ENCODE measurements at regions not wholly inside any gene's neighbourhood (a gene's known extent, or its start where the extent isn't known, plus 50 kb on each side); places are given as distances from the start of the nearest gene placed in this dataset.

- Histone ChIP-seq H3K36me3 (ENCODE audit: control insufficient read depth in 2 of 2, extremely low read depth in 1 of 2, insufficient read depth in 2 of 2, low read length in 2 of 2) (no peaks in the 10 kb centered on the region), H3K4me3 (ENCODE audit: control insufficient read depth in 2 of 3, extremely low read depth in 1 of 3, insufficient read depth in 2 of 3, low read depth in 1 of 3, low read length in 3 of 3) (no peak overlapping the region), H3K79me2 (ENCODE audit: control insufficient read depth, insufficient read depth, low read length) (no peaks in the 10 kb centered on the region), H3K4me2 (ENCODE audit: control insufficient read depth, extremely low read depth, insufficient read depth, low read depth, low read length) (no peak overlapping the region), H3K9me3 (ENCODE audit: control insufficient read depth, low read depth, low read length) (no peaks in the 10 kb centered on the region), H3K27ac (ENCODE audit: control insufficient read depth, insufficient read depth, low read length) (no peak overlapping the region), H3K9me1 (ENCODE audit: control insufficient read depth, extremely low read depth, insufficient read depth, low read length) (no peaks in the 10 kb centered on the region), H2AFZ (ENCODE audit: control insufficient read depth, low read length) (no peak overlapping the region), H4K20me1 (ENCODE audit: control insufficient read depth, extremely low read depth, insufficient read depth, low read length) (no peaks in the 10 kb centered on the region), H3K4me1 (ENCODE audit: control insufficient read depth, extremely low read depth, insufficient read depth, low read length) (peaks cover 13% of the 10 kb centered on the region), H3K9ac (ENCODE audit: control insufficient read depth, extremely low read depth, insufficient read depth, low read length) (no peak overlapping the region), H3K27me3 (ENCODE audit: control insufficient read depth, extremely low read depth, insufficient read depth, low read length) (peaks cover 7% of the 10 kb centered on the region)
- dilution Hi-C loops (cut with MboI; ENCODE audit: extremely low pct_ligation_motif_present, low sequenced_read_pairs): no loop called here
- no peak for FAIRE-seq
- TF ChIP-seq CTCF (optimal IDR thresholded peaks at IDR 0.05 in 1 of 3, IDR thresholded peaks at IDR 0.05 in 1 of 3, conservative IDR thresholded peaks at IDR 0.05 in 1 of 3; ENCODE audit: extremely low read depth in 1 of 3, insufficient read depth in 2 of 3, low read length in 3 of 3): no peak
- no peak for TF ChIP-seq EZH2 (IDR thresholded peaks at IDR 0.05; ENCODE audit: low read length)
- no peak for DNase-seq (ENCODE audit: low read depth, low spot score)
Observed at GRCh38 chr7:140235114-140235513, 58.3 kb upstream of the KDM7A start.

- Histone ChIP-seq H2AFZ (ENCODE audit: control insufficient read depth, low read length) (no peak overlapping the region), H3K4me3 (ENCODE audit: control insufficient read depth in 2 of 3, extremely low read depth in 1 of 3, insufficient read depth in 2 of 3, low read depth in 1 of 3, low read length in 3 of 3) (no peak overlapping the region), H3K27ac (ENCODE audit: control insufficient read depth, insufficient read depth, low read length) (no peak overlapping the region), H3K79me2 (ENCODE audit: control insufficient read depth, insufficient read depth, low read length) (no peaks in the 10 kb centered on the region), H3K27me3 (ENCODE audit: control insufficient read depth, extremely low read depth, insufficient read depth, low read length) (peaks cover 5% of the 10 kb centered on the region), H3K4me1 (ENCODE audit: control insufficient read depth, extremely low read depth, insufficient read depth, low read length) (peaks cover 14% of the 10 kb centered on the region), H3K36me3 (ENCODE audit: control insufficient read depth in 2 of 2, extremely low read depth in 1 of 2, insufficient read depth in 2 of 2, low read length in 2 of 2) (no peaks in the 10 kb centered on the region), H3K9me3 (ENCODE audit: control insufficient read depth, low read depth, low read length) (no peaks in the 10 kb centered on the region), H3K9ac (ENCODE audit: control insufficient read depth, extremely low read depth, insufficient read depth, low read length) (no peak overlapping the region), H4K20me1 (ENCODE audit: control insufficient read depth, extremely low read depth, insufficient read depth, low read length) (no peaks in the 10 kb centered on the region), H3K4me2 (ENCODE audit: control insufficient read depth, extremely low read depth, insufficient read depth, low read depth, low read length) (no peak overlapping the region), H3K9me1 (ENCODE audit: control insufficient read depth, extremely low read depth, insufficient read depth, low read length) (no peaks in the 10 kb centered on the region)
- no peak for FAIRE-seq
- no peak for DNase-seq (ENCODE audit: low read depth, low spot score)
- TF ChIP-seq CTCF (optimal IDR thresholded peaks at IDR 0.05 in 1 of 3, IDR thresholded peaks at IDR 0.05 in 1 of 3, conservative IDR thresholded peaks at IDR 0.05 in 1 of 3; ENCODE audit: extremely low read depth in 1 of 3, insufficient read depth in 2 of 3, low read length in 3 of 3): no peak
- no peak for TF ChIP-seq EZH2 (IDR thresholded peaks at IDR 0.05; ENCODE audit: low read length)
- dilution Hi-C loops (cut with MboI; ENCODE audit: extremely low pct_ligation_motif_present, low sequenced_read_pairs): no loop called here
Observed at GRCh38 chr7:140232957-140233917, 56.5 kb upstream of the KDM7A start.
